ENCODE measurements at regions not wholly inside any gene's neighbourhood (a gene's known extent, or its start where the extent isn't known, plus 50 kb on each side); places are given as distances from the start of the nearest gene placed in this dataset.
"Not testable (repeated sequence)": the region's sequence is repeated elsewhere in the genome, so short reads cannot be mapped to it uniquely, and the experiment has no call there.

GRCh38 chr5:109574985-109575384, 114.7 kb upstream of the MAN2A1 start:
- DNase-seq, result no peak

GRCh38 chr5:109573766-109574165, 116.0 kb upstream of the MAN2A1 start:
- no peak for DNase-seq

GRCh38 chr5:109573256-109573655, 116.5 kb upstream of the MAN2A1 start:
- DNase-seq, result no peak

DNA sequence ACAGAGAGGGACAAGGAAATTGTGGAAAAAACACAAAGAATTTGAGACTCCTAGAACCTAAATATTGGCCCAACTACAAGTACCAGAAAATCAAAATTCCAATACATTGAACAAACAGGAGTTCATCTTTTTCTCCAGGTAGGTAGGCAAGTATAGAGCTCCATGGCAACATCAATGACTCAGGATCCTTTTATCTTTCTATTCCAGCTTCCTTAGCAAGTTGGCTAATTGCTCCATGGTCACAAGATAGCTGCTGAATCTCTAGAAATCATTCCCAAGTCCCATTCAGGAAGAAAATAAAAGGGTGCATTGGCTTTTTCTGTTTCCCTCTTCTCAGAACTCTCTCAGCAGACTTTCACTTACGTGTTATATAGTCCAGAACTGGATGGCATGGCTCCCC, 117.9 kb upstream of the MAN2A1 start:
- DNase-seq, result no peak

GRCh38 chr5:109570362-109570874, 119.3 kb upstream of the MAN2A1 start:
- no peak for DNase-seq

DNA sequence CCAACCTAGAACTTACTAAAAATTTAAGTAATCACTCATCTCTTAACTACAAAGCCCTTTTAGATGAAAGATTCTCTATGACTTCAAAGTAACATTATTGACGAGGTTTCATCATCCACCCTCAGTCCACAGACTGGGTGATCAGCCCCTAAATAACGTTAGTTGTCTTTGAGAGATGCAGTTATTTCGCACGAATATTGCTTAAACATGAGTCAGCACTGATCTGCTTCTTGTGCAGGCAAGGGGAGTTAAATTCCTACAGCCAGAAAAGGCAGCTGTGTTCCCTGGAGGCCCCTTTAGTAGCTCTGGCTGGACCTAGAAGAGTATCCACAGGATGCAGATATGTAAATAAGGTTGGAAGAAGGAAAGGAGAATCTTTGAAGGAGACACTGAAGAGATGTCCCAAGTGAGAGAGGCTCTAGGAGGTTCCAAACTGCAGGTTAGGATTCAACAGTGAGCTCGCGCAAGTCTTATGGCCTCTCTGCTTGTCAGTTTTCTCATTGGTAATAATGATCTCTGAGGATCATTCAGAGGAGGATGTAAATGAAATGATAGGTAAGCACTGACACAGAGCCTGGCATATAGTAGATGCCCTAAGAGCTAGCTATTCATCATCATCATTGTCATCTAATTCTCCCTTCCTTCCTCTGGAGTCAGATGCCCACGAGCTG, 122.2 kb upstream of the MAN2A1 start:
- DNase-seq, result no peak

- DNase-seq, result no peak
Measured at GRCh38 chr5:109566361-109566760, 123.4 kb upstream of the MAN2A1 start.

DNA sequence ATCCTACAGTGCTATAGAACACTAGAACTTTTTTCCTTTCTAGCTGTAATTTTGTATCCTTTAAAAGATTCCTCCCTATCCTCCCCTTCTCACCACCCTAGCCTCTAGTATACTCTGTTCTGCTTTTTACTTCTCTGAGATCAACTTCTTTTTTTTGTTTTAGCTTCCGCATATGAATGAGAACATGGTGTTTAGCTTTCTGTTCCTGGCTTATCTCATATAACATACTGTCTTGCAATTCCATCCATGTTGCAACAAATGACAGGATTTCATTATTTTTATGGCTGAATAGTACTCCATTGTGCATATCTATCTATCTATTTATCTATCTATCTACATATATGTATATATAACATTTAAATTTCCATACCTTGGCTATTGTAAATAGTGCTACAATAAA, 126.0 kb upstream of the MAN2A1 start:
- DNase-seq, result peak; percentile 3 to 49 (median 40)

DNA sequence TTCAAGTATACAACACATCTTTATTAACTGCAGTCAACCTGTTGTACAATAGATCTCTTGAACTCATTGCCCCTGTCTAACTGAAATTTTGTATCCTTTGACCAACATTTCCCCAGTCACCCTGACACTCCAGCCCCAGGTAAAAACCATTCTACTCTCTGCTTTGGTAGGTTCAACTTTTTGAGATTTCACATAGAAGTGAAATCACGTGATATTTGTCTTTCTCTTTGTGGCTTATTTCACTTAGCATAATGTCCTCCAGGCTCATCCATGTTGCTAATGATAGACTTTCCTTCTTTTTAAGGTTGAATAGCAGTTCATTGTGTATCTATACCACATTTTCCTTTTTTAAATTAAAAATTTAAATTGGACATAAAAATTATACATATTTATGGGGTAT, 126.5 kb upstream of the MAN2A1 start:
- no peak for DNase-seq

DNA sequence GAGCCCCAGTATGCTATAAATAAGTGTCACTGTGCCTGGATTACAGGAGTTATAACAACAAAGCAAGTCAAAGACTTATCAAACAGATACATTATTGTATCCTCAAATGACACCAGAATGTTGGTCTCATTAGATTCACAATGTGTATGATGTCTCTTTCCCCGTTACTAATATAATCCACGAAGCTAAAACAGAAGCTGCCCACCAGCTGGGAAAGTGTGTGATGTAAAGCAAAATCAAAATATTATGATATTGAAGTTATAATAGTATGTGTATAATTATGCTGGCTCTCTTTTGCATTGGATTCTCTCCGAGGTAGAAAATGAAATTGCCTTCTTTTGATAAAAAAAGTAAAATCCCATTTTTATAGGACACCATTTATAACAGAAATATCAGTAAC, 127.3 kb upstream of the MAN2A1 start:
- no peak for DNase-seq

DNA sequence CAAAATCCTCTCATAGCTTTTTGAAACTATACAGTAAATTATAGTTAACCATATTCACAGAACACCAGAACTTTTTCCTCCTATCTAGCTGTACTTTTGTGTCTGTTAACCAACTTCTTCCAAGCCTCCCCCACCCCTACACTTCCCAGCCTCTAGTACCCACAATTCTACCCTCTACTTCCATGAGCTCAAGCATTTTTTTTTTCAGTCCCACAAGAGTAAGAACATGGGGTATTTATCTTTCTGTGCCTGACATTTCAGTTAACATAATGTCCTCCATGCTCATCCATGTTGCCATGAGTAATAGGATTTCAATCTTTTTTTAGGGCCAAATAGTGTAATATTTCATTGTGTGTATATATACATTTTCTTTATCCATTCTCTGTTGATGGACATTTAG, 128.3 kb upstream of the MAN2A1 start:
- no peak for DNase-seq

GRCh38 chr5:109560554-109560953, 129.2 kb upstream of the MAN2A1 start:
- DNase-seq, result no peak

GRCh38 chr5:109558952-109559351, 130.8 kb upstream of the MAN2A1 start:
- no peak for DNase-seq

DNA sequence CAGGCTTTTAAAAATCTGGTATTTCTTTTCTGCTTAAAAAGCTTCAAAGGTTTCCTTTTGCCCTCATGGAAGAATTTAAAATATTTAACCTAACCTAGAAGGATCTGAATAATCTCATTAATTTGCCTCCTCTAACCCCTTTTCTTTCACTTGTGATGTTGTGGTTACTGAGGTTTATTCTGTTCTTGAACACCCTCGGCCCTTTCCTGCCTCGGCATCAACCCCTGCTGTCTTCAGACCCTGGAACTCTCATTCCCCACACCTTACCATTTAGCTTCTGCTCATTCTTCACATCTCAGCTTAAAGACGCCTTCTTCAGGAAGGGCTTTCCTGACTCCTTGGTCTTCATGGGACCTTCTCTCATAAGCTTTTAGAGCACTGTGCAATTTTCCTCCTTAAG, 131.4 kb upstream of the MAN2A1 start:
- DNase-seq, result no peak

DNA sequence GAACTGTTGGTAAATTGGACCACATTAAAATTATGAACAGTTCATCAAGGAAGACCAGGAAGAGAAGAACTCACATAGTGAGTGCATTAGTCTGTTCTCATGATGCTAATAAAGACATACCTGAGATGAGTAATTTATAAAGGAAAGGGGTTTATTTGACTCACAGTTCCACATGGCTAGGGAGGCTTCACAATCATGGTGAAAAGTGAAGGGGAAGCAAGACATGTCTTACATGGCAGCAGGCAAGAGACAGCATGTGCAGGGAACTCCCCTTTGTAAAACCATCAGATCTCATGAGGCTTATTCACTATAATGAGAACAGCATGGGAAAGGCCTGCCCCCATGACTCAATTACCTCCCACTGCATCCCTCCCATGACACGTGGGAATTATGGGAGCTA, 135.9 kb upstream of the MAN2A1 start:
- DNase-seq, result peak; percentile 41 to 64 (median 53)

- not testable (repeated sequence) for DNase-seq
Measured at GRCh38 chr5:109551234-109551633, 138.5 kb upstream of the MAN2A1 start.

GRCh38 chr5:109550077-109550476, 139.7 kb upstream of the MAN2A1 start:
- no peak for DNase-seq

- no peak for DNase-seq
Measured at GRCh38 chr5:109546461-109546860, 136.7 kb upstream of the PJA2 start.

GRCh38 chr5:109544873-109545272, 135.1 kb upstream of the PJA2 start:
- DNase-seq, result not testable (repeated sequence)

GRCh38 chr5:109538692-109539091, 128.9 kb upstream of the PJA2 start:
- not testable (repeated sequence) for DNase-seq

DNA sequence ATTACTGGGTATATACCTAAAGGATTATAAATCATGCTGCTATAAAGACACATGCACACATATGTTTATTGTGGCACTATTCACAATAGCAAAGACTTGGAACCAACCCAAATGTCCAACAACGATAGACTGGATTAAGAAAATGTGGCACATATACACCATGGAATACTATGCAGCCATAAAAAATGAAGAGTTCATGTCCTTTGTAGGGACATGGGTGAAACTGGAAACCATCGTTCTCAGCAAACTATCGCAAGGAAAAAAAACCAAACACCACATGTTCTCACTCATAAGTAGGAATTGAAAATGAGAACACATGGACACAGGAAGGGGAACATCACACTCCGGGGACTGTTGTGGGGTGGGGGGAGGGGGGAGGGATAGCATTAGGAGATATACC, 125.3 kb upstream of the PJA2 start:
- not testable (repeated sequence) for DNase-seq

DNA sequence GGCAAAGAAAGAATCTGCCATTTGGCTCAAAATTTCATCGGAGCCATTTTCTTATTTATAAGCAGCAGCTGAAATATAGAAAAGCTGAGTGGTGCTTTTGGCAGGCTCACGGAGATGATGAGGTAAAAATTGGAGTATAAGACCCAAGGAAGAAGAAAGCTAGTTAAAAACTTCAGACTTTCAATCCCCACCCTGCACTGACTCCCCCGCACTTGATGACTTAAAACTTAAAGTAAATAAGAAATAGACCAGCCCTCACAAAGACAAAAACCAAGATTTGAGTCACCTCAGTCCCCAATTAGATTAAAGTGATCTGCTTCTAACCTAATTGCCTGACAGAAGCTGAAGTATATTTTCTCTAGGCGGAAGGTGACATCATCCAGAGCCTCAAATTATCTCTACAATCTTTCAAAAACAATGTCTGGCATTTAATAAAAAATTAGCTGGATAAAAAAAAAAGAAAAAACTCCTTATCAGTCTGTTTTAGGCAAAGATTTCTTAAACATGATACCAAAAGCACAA, 124.0 kb upstream of the PJA2 start:
- DNase-seq, result no peak

- DNase-seq, result no peak
Measured at GRCh38 chr5:109532773-109533364, 123.1 kb upstream of the PJA2 start.

GRCh38 chr5:109531262-109531661, 121.5 kb upstream of the PJA2 start:
- DNase-seq, result no peak

GRCh38 chr5:109529987-109530386, 120.2 kb upstream of the PJA2 start:
- no peak for DNase-seq

Measured in suppressor macrophage treated with lipopolysaccharide for 1 hour (primary cell).